NCI-H2227 treated with DMSO at 0.1 percent for 48 hours (cell line): ENCODE measurements at regions not wholly inside any gene's neighbourhood (a gene's known extent, or its start where the extent isn't known, plus 50 kb on each side); places are given as distances from the start of the nearest gene placed in this dataset.

Experiments
- DNase-seq: peaks from one replicate; lab custom pipeline; 2025; lab: John Stamatoyannopoulos, UW

DNA sequence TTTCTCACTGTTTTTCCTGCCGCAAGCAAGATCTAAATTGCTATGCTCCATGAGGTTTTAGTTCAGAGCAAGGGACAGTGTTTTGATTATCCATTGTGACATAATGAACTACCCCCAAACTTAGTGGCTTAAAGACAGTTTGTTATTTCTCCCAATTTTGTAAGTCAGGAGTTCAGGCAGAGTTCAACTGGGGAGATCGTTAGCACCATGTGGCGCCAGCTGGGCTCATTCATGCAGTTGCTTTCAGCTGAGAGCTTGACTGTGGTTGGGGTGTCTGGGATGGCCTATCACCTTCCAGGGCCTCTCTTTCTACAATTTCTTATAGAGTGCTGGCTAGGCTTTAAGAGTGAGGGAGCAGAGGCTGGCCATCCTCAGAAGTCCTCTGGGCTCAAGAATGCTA, 382.9 kb upstream of the CELF4 start:
- no peak for DNase-seq

DNA sequence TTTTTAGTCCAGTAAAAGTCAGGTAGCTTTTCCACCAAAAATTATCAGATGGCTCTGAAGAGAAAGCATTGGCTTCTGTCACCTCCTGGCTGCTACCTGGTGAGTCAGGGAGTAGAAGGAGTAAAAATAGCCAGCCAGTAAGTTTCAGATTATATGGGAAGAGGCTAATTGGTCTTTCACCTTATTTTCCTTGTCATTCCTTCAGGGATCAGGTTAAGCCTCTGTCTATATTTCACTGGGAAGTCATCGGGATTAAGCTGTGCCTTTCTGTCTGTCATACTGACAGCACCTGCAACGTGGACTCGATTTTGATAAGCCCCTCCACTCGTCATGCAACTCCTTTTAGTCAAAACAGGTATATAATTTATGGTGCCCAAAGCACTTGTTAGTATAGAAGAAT, 380.7 kb upstream of the CELF4 start:
- peak; percentile 58 for DNase-seq

DNA sequence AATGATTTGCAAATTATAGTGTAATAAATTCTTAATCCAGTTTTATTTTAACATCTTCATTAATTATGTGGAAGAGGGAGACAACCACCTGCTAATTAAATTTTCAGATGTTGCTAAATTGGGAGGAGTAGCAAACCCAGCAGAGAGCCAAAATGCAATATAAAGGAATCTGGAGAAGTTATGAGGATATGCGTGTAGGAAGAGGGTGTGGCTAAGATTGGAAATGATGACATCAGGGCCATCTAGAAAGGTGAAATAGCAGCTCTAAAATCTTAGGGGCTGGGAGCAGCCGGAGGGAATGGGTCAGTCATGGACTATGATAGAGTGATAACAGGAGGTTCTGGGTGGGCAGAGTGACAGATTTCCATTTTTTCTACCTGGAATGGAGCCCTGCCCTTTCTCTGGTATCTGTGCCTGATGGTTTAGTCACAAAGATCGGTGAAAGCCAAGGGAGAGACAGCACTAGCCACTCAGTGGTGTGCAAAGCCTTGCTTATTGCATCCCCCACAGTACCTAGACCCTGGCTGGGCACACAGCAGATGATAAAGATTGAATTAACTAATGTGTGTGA, 379.2 kb upstream of the CELF4 start:
- DNase-seq: no peak

DNA sequence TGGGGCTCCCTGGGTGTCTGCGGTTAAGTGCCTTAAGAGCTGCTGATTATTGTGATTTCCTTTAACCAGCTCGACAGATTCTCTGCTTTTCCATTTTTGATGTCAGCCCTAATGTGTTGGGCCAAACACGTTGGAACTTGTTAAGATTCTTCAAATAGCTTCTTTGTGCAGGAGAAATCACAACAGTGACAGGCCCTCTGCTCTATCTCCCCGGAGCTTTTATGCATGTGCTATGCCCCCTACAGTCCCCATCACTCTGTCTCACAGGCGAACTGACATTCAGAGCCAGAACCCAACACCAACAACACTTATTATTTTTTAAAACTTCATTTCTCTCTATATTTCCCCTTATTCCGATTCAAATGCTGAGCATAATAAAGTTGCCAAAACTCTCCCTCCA, 371.7 kb upstream of the CELF4 start:
- DNase-seq: peak; percentile 80

DNA sequence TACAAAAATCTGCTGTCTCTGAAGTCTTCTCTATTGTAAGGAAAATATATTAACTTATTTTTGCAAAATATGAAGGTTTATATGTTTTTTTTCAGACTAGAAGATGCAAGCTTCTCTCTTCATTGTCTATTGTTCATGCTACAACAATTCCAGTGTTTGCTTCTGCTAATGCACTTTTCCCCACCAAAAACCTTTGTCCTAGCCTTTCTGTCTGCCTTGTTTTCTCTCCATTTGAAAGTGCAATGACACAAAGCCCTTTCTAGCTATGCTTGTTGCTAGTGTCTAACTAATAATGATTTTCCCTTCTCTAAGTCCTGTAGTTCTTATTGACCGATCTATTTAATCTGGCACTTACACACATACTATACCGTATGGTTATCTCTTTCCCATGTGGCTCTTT, 369.5 kb upstream of the CELF4 start:
- no peak for DNase-seq

DNA sequence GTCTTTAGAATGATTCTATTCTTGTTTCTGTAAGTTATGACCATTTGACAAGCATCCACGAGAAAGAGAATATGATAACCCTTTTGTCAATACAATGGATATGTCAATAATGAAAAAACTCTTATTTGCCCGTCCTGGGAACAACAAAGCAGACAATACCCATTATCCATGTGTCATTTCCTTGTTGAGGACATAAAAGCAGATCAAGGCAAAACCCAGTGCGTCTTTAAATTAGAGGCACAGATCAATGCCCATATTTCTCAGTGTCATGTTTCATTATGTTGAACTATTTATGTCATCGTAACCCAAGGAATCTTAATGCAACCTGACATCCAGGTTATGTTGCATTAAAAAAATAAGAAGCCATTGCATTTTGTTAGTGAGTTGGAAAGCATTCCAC, 365.0 kb upstream of the CELF4 start:
- no peak for DNase-seq

DNA sequence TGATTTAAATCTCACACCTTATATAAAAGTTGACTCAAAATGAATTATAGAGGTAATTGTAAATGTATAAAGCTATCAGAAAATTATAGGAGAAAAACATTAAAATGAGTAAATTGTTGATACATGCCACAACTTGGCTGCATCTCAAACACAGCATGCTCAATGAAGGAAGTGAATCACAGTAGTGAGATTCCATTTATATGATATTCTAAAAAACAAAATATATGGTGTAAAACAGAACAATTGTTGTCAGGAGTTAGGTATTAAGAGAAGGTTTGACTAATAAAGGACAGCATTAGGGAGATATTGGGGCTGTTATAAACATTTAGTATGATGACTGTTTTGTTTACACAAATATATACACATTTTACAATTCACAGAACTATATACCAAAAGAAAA, 356.6 kb upstream of the CELF4 start:
- no peak for DNase-seq

DNA sequence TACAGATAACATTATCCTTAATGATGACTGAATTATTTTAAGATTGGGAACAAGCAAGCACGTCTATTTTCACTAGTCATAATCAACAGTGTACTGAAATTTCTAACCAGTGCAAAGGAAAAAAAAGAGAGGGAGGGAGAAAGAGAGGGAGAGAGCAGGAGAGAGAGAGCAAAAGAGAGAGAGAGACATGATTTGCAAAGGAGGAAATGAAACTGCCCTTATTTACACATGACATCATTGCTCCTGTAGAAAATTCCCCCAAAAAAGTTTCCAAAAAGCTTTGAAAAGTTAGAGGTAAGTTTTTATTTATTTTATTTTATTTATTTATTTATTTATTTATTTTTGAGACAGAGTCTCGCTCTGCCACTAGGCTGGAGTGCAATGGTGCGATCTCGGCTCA, 355.3 kb upstream of the CELF4 start:
- no peak for DNase-seq

DNA sequence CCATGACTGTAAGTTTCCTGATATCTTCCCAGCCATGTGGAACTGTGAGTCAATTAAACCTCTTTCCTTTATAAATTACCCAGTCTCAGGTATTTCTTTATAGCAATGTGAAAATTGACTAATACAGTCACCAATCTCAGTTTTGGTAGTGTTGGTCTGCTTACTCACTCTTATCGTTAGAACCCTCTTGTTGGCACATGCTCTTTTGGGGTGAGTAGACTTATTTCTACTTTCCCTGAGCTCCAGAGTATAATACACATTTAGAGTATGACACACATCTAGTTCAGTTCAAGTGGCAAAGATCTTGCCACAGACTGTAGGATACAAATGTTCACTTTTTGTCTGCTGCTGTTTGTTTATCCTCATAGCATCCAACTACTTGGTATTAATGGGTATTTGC, 347.5 kb upstream of the CELF4 start:
- DNase-seq: no peak

DNA sequence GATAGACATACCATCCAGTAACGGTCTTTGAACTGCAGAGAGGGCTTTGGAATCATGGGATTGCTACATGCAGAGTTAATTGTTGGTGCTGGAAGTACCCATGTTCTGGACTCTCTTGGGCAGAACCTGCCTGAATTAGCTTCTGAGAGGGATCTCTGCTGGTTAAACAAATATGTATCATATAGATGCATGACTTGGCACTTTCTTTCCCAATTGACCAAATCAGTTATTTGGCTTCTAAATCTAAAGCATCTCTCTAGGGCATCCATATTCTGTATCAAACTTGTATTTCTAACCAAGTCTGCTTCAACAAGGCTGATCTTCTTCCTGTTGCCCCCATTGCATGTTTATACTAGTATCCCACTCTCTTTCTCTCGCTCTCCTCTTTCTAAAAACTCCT, 336.7 kb upstream of the CELF4 start:
- DNase-seq: no peak

DNA sequence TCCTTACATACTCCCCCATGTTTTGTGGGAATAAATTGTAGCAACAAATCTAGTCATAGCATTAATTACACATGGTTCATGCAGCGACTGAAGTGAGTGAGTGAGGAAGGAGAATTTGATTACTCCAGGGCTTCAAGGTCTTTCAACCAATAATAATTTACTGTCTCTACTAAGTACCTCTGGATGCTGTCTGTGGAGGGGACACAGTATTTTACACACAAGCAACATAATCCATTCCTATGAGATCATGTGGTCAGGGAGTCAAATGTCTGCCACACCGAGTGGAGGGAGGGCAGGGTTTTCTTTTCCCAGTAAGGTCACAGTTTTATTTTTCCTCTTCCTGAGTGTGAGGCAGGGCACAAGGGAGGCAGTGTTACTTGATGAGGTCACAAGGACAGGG, 334.7 kb upstream of the CELF4 start:
- DNase-seq: no peak

DNA sequence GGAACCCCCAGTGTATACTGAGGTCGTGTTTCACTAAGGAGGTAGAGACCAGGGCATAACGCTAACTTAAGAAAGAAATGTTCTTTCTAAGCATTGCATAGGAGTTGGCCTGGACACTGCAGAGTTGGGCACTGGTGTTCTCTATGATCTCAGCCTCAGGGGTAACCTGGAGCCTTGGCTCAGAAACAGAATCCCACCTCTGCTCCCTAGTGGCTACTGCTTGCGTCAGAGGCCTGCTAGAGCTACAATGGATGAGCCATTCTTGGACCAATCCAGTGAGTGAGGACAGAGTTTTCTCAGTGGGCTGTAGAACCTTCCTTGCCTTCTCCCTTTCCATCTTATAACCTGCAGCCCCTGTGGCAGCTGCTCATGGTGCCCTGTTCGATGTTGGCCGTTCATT, 324.4 kb upstream of the CELF4 start:
- DNase-seq: no peak

DNA sequence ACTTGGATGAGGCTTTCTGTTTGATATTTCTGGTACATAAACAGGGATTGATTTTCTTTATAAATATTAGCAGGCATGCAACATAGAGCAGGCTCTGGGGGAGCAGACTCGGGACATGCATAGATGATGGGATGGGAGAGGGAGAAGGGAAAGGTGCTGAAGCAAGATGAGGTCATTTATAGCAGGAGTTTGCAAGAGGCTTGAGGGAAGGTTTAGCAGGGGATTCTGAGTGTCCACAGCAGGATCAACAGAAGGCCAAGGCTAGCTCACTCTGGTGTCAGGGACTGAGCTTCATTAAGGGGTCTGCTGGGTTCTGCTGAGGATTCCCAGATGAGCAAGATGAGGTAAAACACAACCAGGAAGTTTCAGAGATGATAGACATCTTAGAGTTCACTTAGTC, 309.1 kb upstream of the CELF4 start:
- DNase-seq: no peak

DNA sequence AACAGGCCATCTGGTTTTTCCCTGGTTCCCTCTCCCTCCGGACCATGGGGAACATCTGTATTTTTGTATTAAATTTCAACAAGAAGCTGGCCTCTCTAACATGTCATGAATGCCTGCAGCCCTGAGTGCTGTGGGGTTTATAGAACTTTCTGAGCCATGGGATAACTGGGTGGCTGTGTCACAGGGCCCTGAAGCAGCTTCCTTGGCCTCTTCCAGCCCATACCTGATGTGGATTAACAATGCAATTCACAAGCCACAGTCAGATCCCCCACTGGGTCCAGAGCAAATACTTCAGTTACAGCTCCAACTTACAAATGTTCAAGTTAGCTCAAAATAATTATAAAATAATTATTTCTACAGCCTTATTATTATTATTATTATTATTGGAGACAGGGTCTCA, 307.8 kb upstream of the CELF4 start:
- DNase-seq: no peak

DNA sequence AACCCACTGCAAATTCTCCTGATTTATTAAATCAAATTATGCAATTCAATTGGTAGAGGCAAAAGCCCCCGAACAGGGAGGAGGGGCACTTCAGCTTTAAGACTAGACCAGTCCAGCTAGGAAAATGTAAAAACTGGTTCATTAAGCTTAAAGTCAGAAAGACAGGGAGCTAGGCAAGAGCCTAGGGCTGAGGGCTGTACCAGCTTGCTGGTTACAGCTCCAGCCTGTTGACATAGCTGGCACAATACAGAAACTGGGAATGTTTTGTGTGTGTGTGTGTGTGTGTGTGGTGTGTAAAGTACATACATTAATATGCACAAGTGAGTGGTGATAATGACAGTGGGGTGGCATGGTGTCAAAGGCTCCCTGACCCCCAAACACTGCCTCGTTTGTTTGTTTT, 307.0 kb upstream of the CELF4 start:
- DNase-seq: no peak

DNA sequence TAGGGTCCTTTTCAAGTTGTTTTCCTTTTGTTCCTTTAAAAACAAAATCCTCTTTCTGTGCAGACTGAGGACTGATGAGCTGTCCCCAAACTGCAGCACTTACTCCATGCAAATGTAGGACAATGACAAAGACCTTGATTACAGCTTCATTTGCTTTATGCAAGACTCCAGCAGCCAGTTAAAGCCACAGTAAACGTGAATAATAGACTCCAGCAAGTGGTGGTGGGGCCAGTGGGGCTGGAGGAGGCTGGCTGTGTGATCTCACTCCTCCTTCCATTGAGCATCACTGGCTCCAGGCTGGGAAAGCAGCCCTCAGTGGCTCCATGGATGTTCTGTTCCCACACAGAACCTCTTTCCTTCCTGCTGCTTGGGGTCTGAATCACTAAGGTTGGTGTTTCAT, 306.0 kb upstream of the CELF4 start:
- DNase-seq: no peak

DNA sequence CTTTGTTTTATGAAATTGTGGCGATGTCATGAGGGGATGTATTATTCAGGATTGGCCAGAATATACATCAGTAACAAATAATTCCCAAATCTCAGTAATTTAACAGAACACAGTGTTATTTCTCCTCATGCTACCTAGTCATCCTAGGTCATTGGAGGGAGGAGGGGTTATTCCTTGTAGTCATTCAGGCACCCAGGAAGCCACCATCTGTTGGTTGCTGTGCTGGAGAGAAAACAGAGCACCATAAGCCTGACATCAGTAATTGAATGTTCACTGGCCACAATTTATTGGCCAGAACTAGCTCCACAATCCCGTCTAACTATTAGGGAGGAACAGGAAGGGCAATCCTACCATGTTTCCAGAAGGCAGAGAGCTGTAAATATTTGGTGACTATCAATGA, 303.5 kb upstream of the CELF4 start:
- no peak for DNase-seq

DNA sequence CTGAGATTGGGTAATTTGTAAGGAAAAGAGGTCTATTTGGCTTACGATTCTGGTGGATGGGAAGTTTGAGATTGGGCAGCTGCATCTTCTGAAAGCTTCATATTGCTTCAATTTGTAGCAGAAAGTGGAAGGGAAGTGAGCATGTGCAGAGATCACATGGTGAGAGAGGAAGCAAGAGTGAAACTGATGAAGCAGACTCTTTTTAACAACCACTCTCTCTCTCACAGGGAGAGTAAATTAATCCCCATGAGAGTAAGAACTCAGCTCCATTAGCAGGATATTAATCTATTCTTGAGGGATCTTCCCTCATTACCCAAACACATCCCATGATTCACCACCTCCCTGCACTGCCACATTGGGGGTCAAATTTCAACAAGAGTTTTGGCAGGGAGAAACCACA, 298.5 kb upstream of the CELF4 start:
- DNase-seq: no peak

DNA sequence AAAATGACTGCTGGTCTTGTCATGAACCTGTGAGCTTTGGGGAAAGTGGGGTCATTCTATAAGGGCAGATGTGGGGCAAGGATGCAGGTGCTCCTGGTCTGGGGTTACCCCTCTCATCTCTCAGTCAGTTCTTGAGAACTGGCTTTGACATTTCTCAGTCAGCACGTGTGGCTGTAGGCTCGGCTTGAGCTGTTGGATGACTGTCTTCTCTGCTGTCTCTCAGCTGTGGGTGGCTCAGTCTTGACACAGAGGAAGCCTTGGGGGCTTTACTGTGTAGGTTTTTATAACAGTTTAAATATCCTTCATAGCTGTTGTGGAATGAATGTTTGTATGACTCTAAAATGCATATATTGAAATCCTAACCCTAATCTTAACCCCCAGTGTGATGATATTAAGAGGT, 296.4 kb upstream of the CELF4 start:
- no peak for DNase-seq

DNA sequence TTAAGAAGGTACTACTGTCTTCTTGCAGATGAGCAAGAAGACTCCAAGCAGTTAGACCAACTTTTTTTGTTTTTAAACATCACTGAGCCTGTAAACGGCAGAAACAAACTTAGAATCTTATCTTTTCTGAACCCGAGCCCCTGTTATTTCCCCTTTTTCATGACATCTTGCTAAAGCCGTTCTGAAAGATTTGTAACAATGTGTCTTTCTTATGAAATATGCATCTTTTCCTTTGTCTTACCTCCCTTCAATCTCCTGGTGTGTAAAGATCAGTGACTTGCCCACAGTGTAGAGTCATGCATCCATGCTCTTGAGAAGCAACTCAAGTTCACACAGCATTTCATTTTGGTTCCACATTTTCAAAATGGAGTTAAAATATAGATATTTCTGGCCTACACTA, 288.8 kb upstream of the CELF4 start:
- no peak for DNase-seq

DNA sequence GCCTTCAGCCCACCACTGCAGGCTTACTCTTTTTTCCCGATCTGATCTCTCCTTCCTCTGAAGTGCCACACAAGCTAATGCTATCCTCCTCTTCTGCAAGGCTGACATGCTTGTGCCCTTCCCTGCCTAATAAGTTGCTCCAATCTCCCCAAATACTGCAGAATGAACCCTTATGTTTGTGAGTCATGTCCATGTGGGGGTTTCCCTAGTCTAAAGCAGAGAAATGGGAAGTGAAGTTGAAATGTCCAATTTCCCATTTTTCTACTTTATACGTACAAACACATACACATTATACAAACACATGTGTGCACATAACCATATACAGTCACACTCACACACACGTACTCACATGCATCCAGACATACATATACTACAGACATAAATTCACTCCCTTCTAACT, 288.1 kb upstream of the CELF4 start:
- DNase-seq: no peak

DNA sequence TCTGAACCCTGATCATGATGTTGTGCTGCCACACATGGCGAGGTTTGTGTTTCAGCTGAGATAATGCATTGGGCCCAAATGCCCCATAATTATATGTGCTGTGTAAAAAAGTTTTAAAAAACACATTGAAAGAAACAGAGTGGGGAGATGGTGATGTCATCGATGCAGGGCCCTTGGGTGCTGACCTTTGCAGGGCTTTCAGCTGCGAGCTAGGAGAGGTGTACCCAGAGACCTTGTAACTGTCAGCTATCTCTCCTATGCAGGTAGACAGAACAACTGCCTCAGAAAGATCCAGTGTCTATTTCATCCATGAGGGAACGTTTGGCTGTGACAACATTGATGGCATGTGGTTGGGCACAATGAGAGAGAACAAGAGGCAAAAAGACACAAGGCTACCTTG, 286.9 kb upstream of the CELF4 start:
- DNase-seq: no peak

DNA sequence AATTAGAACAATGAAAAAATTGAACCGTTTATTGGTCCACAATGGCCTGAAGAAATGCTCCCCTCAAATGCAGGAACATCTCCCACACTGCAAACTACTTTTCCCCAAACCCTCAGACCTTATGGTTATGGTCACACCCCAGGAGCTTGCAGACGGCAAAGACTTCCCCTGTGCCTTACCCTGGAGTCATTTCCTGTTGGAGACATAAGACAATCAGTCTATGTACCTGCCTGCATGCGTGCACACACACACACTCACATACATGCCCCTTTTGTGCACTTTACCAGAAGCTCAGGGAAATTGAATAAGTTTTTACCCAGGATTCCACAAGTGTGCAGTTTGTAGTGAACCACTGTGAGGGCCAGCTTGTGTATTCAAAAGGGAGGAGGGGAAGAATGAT, 281.9 kb upstream of the CELF4 start:
- no peak for DNase-seq

DNA sequence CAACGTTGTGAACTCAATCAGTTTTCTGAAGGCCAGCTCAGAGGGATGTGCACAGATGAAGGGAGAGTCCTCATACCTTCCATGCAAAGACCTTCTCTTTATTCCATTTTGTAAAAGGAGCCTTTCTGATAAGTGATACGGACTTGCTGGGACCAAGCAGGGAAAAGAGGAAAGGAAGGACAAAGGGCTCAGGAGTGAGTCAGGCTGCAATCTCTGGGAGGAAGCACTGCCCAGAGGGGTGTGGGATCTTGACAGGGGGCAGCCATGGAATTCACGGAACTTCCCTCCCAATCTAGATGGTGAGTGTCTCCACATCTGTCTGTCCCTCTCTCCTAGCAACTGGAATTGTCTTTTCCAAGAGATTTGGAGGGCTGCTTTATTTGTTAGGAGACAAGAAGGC, 281.4 kb upstream of the CELF4 start:
- no peak for DNase-seq

DNA sequence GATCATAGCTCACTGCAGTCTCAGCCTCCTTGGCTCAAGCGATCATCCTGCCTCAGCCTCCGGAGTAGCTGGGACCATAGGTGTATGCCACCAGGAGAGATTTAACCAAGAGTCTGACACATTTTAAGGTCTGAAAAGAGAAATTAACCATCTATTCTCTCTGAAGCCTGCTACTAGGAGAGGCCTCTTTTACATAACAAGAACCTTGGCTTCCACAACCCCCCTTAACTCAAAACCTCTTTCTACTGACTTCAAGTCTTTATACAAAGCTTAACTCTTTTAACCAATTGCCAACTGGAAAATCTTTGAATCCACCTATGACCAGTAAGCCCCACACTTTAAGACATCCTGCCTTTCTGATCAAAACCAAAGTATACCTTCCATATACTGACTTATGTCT, 279.9 kb upstream of the CELF4 start:
- no peak for DNase-seq
